OCI-LY7 (cell line): ENCODE measurements at regions not wholly inside any gene's neighbourhood (a gene's known extent, or its start where the extent isn't known, plus 50 kb on each side); places are given as distances from the start of the nearest gene placed in this dataset.

Source experiments
- CTCF ChIP-seq: fragments of 200-600 bp; sonication (generic); conservative IDR thresholded peaks from 2 replicates; pipeline ENCODE4 v1.5.1; 2014; ENCODE audit warnings: mild to moderate bottlenecking, antibody characterized with exemption, low read length, moderate library complexity, mixed read lengths
- EZH2phosphoT487 ChIP-seq: fragments of 200-600 bp; sonication (generic); IDR thresholded peaks from 2 replicates; pipeline ENCODE4 v1.6.1; 2018; ENCODE audit warnings: low read depth, borderline replicate concordance, mild to moderate bottlenecking, mixed run types, antibody characterized with exemption, low read length, moderate library complexity, mixed read lengths

GRCh38 chr4:127486248-127486647, 146.5 kb upstream of the INTU start:
- TF ChIP-seq CTCF (no peak), EZH2phosphoT487 (no peak)
